ENCODE measurements at regions not wholly inside any gene's neighbourhood (a gene's known extent, or its start where the extent isn't known, plus 50 kb on each side); places are given as distances from the start of the nearest gene placed in this dataset.

DNA sequence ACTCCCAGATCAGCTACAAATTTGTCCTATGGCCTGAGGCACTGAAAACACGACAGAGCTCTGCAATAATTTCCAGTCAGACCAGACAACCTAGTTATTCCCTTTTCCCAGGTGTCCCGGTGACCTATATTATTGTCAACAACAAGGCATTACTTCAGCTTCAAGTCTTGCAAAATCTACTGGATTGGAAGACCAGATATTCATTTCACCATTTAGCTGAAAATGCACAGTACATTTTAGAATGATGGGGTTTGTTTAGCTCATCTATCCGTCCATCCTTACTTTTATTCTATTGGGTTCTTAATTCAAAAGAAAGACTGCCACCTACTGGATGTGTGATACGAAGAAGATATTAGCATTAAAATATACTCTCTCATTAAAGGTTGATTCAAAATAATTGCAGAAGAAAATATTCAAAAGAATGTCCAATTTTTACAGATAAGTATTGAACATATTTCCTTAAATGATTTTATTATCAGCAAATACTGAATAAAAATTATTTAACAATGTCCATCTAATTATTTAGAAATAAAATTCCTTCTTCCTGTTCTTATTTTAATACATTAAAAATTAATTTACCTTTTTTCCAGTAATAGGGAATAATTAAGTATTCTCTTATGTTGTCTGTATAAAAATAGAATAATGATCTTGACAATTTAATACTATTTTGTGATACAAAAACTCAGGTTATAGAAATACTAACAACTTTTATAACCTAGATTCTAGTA lies 244.9 kb upstream of the LRIG3 start:
- no peak for TF ChIP-seq YY1 (IDR thresholded peaks at IDR 0.05; ENCODE audit: insufficient read depth, insufficient read length)
- no peak for TF ChIP-seq ZNF274 (IDR thresholded peaks at IDR 0.05; ENCODE audit: low read depth, low read length)
- no peak for TF ChIP-seq SUZ12 (IDR thresholded peaks at IDR 0.05; ENCODE audit: extremely low read depth, insufficient read depth, insufficient read length)

Data from NT2/D1 (cell line).